ENCODE measurements at regions not wholly inside any gene's neighbourhood (a gene's known extent, or its start where the extent isn't known, plus 50 kb on each side); places are given as distances from the start of the nearest gene placed in this dataset.

- DNase-seq (ENCODE audit: insufficient read length) = no peak
- no peak for TF ChIP-seq TAF1 (IDR thresholded peaks at IDR 0.05; ENCODE audit: borderline replicate concordance, low read depth, low read length)
- FAIRE-seq = no peak
These were observed 266.7 kb upstream of the FOXF1 start for GRCh38 chr16:86243571-86244154.

GRCh38 chr16:86244158-86244557 is 266.2 kb upstream of the FOXF1 start:
- TF ChIP-seq TAF1 (IDR thresholded peaks at IDR 0.05; ENCODE audit: borderline replicate concordance, low read depth, low read length) (no peak), POLR2AphosphoS5 (IDR thresholded peaks at IDR 0.05; ENCODE audit: low read depth, low read length) (no peak), POLR2A (IDR thresholded peaks at IDR 0.05; ENCODE audit: low read depth, low read length) (no peak)
- FAIRE-seq (no peak), DNase-seq (ENCODE audit: insufficient read length) (no peak)

GRCh38 chr16:86244936-86245335 is 265.4 kb upstream of the FOXF1 start:
- no peak for TF ChIP-seq POLR2AphosphoS5 (IDR thresholded peaks at IDR 0.05; ENCODE audit: low read depth, low read length)
- TF ChIP-seq TAF1 (IDR thresholded peaks at IDR 0.05; ENCODE audit: borderline replicate concordance, low read depth, low read length) = no peak
- no peak for TF ChIP-seq POLR2A (IDR thresholded peaks at IDR 0.05; ENCODE audit: low read depth, low read length)
- DNase-seq (ENCODE audit: insufficient read length) (no peak), FAIRE-seq (no peak)

- DNase-seq (ENCODE audit: insufficient read length) = no peak
- FAIRE-seq = no peak
- TF ChIP-seq POLR2A (IDR thresholded peaks at IDR 0.05; ENCODE audit: low read depth, low read length) (no peak), TAF1 (IDR thresholded peaks at IDR 0.05; ENCODE audit: borderline replicate concordance, low read depth, low read length) (no peak), POLR2AphosphoS5 (IDR thresholded peaks at IDR 0.05; ENCODE audit: low read depth, low read length) (no peak)
These were observed 265.0 kb upstream of the FOXF1 start for GRCh38 chr16:86245351-86245750.

GRCh38 chr16:86245895-86246294 is 264.4 kb upstream of the FOXF1 start:
- TF ChIP-seq POLR2AphosphoS5 (IDR thresholded peaks at IDR 0.05; ENCODE audit: low read depth, low read length) = no peak
- TF ChIP-seq TAF1 (IDR thresholded peaks at IDR 0.05; ENCODE audit: borderline replicate concordance, low read depth, low read length) = no peak
- TF ChIP-seq POLR2A (IDR thresholded peaks at IDR 0.05; ENCODE audit: low read depth, low read length) = no peak
- DNase-seq (ENCODE audit: insufficient read length) = no peak
- no peak for FAIRE-seq

- FAIRE-seq (no peak), DNase-seq (ENCODE audit: insufficient read length) (no peak)
- TF ChIP-seq TAF1 (IDR thresholded peaks at IDR 0.05; ENCODE audit: borderline replicate concordance, low read depth, low read length) (no peak), POLR2A (IDR thresholded peaks at IDR 0.05; ENCODE audit: low read depth, low read length) (no peak), POLR2AphosphoS5 (IDR thresholded peaks at IDR 0.05; ENCODE audit: low read depth, low read length) (no peak)
These were observed 261.9 kb upstream of the FOXF1 start for GRCh38 chr16:86248310-86248905.

- TF ChIP-seq POLR2AphosphoS5 (IDR thresholded peaks at IDR 0.05; ENCODE audit: low read depth, low read length) (no peak), TAF1 (IDR thresholded peaks at IDR 0.05; ENCODE audit: borderline replicate concordance, low read depth, low read length) (no peak), POLR2A (IDR thresholded peaks at IDR 0.05; ENCODE audit: low read depth, low read length) (no peak)
- no peak for FAIRE-seq
- no peak for DNase-seq (ENCODE audit: insufficient read length)
These were observed 260.7 kb upstream of the FOXF1 start for GRCh38 chr16:86249631-86250030.

- FAIRE-seq = no peak
- TF ChIP-seq TAF1 (IDR thresholded peaks at IDR 0.05; ENCODE audit: borderline replicate concordance, low read depth, low read length) = no peak
- TF ChIP-seq POLR2A (IDR thresholded peaks at IDR 0.05; ENCODE audit: low read depth, low read length) = no peak
- TF ChIP-seq POLR2AphosphoS5 (IDR thresholded peaks at IDR 0.05; ENCODE audit: low read depth, low read length) = no peak
- no peak for DNase-seq (ENCODE audit: insufficient read length)
These were observed 258.6 kb upstream of the FOXF1 start for GRCh38 chr16:86251682-86252081.

- no peak for TF ChIP-seq POLR2AphosphoS5 (IDR thresholded peaks at IDR 0.05; ENCODE audit: low read depth, low read length)
- DNase-seq (ENCODE audit: insufficient read length) = no peak
- no peak for FAIRE-seq
These were observed 257.7 kb upstream of the FOXF1 start for GRCh38 chr16:86252596-86252995.

- FAIRE-seq (no peak), DNase-seq (ENCODE audit: insufficient read length) (no peak)
- TF ChIP-seq POLR2A (IDR thresholded peaks at IDR 0.05; ENCODE audit: low read depth, low read length) = no peak
- no peak for TF ChIP-seq POLR2AphosphoS5 (IDR thresholded peaks at IDR 0.05; ENCODE audit: low read depth, low read length)
- no peak for TF ChIP-seq TAF1 (IDR thresholded peaks at IDR 0.05; ENCODE audit: borderline replicate concordance, low read depth, low read length)
These were observed 254.4 kb upstream of the FOXF1 start for GRCh38 chr16:86255966-86256365.

- FAIRE-seq (no peak), DNase-seq (ENCODE audit: insufficient read length) (no peak)
- TF ChIP-seq TAF1 (IDR thresholded peaks at IDR 0.05; ENCODE audit: borderline replicate concordance, low read depth, low read length) (no peak), POLR2AphosphoS5 (IDR thresholded peaks at IDR 0.05; ENCODE audit: low read depth, low read length) (no peak), POLR2A (IDR thresholded peaks at IDR 0.05; ENCODE audit: low read depth, low read length) (no peak)
These were observed 253.3 kb upstream of the FOXF1 start for GRCh38 chr16:86256995-86257394.

GRCh38 chr16:86257546-86257945 is 252.8 kb upstream of the FOXF1 start:
- FAIRE-seq = no peak
- TF ChIP-seq POLR2AphosphoS5 (IDR thresholded peaks at IDR 0.05; ENCODE audit: low read depth, low read length) (no peak), TAF1 (IDR thresholded peaks at IDR 0.05; ENCODE audit: borderline replicate concordance, low read depth, low read length) (no peak)

GRCh38 chr16:86258713-86259112 is 251.6 kb upstream of the FOXF1 start:
- no peak for FAIRE-seq
- TF ChIP-seq POLR2AphosphoS5 (IDR thresholded peaks at IDR 0.05; ENCODE audit: low read depth, low read length) = no peak
- TF ChIP-seq POLR2A (IDR thresholded peaks at IDR 0.05; ENCODE audit: low read depth, low read length) = no peak
- TF ChIP-seq TAF1 (IDR thresholded peaks at IDR 0.05; ENCODE audit: borderline replicate concordance, low read depth, low read length) = no peak
- no peak for DNase-seq (ENCODE audit: insufficient read length)

More at GRCh38 chr16:86257546-86257945, 252.8 kb upstream of the FOXF1 start:
- DNase-seq (ENCODE audit: insufficient read length) = no peak
